Loucy (cell line): ENCODE measurements at regions not wholly inside any gene's neighbourhood (a gene's known extent, or its start where the extent isn't known, plus 50 kb on each side); places are given as distances from the start of the nearest gene placed in this dataset.

Experiments
- EZH2phosphoT487 ChIP-seq: fragments of 200-600 bp; IDR thresholded peaks from 2 replicates; pipeline ENCODE4 v1.6.1; 2018; ENCODE audit warnings: antibody characterized with exemption, mild to moderate bottlenecking, moderate library complexity, borderline replicate concordance
- TF ChIP-seq, protein P1 (sequence below): fragments of 200-600 bp; sonication (generic); conservative IDR thresholded peaks from 2 replicates; pipeline ENCODE4 v1.5.1; 2014; ENCODE audit warnings: mild to moderate bottlenecking, antibody characterized with exemption, low read length

DNA sequence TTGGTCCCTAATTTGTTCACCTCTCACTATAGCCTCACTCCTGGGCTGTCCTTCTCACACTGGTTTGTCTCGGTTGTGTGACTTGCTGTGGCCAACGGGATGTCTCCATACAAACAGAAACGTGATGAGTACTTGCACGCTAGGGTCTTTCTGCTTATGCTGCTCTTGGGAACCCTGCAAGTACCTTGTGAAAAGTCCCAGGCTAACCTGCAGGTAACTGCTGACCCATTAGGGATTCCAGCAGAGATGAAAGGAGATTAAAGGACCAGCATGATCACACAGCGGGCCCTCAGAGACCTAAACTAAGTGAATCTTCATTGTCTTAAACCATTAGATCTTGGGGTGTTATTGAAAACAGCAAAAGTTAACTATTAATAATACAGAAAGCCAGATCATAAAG lies 562.8 kb upstream of the GOT2 start:
- TF ChIP-seq, protein P1, sequence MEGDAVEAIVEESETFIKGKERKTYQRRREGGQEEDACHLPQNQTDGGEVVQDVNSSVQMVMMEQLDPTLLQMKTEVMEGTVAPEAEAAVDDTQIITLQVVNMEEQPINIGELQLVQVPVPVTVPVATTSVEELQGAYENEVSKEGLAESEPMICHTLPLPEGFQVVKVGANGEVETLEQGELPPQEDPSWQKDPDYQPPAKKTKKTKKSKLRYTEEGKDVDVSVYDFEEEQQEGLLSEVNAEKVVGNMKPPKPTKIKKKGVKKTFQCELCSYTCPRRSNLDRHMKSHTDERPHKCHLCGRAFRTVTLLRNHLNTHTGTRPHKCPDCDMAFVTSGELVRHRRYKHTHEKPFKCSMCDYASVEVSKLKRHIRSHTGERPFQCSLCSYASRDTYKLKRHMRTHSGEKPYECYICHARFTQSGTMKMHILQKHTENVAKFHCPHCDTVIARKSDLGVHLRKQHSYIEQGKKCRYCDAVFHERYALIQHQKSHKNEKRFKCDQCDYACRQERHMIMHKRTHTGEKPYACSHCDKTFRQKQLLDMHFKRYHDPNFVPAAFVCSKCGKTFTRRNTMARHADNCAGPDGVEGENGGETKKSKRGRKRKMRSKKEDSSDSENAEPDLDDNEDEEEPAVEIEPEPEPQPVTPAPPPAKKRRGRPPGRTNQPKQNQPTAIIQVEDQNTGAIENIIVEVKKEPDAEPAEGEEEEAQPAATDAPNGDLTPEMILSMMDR: no peak
- TF ChIP-seq EZH2phosphoT487: no peak
